NCI-H2107 treated with DMSO at 0.1 percent for 48 hours (cell line): ENCODE measurements at regions not wholly inside any gene's neighbourhood (a gene's known extent, or its start where the extent isn't known, plus 50 kb on each side); places are given as distances from the start of the nearest gene placed in this dataset.

Experiments used
- DNase-seq: peaks from one replicate; lab custom pipeline; 2025; ENCODE audit not compliant: unreplicated experiment; lab: John Stamatoyannopoulos, UW

DNA sequence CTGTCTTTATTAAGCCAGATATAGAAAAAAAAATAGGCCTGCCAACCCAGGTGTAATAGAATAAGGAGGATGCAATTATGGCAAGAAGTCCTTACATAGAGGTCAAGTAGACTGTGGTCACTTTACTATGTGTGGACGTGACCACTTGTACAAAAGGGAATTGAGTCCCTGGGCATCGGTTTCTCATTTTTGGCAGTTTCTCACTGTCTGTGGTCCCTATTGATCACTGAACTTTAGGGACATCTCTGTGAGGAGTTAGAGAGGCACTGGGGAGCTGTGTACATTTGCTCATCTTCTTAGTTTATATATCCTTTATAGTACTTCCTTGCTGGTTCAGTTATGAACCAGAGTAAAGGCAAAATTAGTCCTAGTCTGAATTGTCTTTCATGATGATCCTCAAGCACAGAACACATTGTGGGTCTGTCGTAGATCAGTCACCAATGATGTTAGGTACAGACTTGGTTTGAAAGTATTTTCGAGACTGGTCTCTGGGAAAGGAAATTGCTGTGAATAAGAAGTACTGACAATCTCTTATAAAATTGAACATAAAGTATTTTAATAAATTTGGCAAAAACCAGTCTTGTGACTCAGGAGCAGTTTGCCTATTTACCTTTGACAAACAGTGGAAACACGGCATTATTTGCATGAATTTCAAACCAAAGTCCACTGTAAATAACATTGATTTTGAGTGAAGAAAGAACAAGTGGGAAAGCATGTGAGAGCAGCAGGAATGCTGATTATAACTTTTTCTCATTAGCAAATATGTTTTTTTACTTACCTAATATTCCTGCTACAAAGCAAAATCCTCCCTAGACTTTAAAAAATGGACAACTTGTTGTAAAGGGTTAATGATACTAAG is 218.9 kb upstream of the DPH6 start:
- DNase-seq = no peak

DNA sequence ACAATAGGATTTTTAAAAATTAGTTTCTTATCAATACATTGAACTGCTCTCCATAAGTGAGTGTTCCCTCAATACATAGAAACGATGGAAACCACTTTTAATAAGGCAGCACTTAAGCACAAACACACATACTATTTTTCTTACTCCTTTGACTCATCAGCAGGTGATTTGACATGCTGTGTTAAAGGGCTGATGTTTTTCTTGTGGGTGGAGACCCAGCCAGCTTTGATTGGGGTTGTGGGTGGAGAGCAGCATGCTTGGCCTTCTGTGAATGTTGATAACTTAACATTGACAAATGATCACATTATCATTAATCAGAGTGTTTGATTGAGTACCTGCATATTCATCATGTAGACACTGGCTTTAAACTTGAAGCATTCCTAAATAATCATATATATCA is 223.0 kb upstream of the DPH6 start:
- no peak for DNase-seq

DNA sequence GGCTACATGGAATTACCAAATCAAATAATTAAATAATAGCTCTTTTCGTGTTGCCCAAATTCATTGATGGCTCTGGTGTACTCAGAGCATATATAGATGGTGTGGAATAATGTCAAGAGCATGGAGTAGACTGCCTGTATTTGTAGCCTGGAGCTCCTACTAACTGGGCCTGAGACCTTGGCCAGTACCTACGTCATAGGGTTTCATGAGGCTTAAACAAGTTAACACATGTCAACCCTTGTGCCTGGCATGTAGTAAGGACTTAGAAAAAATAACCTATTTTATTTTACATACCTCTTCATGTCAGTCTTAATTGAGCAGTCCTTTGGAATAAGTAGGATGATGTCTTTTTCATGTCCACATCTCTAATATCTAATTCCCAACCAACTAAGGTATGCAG is 223.7 kb upstream of the DPH6 start:
- no peak for DNase-seq

- no peak for DNase-seq
These were observed 225.9 kb upstream of the DPH6 start for GRCh38 chr15:35771746-35772442.

- no peak for DNase-seq
These were observed 228.7 kb upstream of the DPH6 start for GRCh38 chr15:35774653-35775052.

- DNase-seq = no peak
These were observed 229.5 kb upstream of the DPH6 start for GRCh38 chr15:35775471-35775870.

- DNase-seq = peak; percentile 1
These were observed 231.1 kb upstream of the DPH6 start for GRCh38 chr15:35777061-35777460.

DNA sequence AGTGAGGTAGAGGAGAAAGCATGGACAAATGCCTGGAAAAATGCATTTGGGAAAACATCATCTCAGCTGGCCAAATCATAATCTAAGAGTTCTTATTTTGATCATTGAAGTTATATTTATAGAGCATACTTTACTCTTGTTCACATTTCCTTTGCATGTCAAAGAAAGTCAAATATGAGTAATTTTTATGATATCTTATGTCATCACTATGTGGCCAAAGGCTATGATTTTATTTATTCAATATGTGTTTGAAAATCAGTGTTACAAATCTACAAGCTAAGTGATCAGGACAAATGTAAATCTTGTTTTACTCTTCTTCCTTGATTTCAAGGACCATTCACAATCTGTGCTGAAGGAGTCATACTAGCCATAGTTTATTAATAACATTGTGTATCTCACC is 237.2 kb upstream of the DPH6 start:
- DNase-seq = no peak

GRCh38 chr15:35784745-35785144 is 238.8 kb upstream of the DPH6 start:
- DNase-seq = peak; percentile 86

GRCh38 chr15:35810007-35810406 is 264.0 kb upstream of the DPH6 start:
- DNase-seq = no peak

GRCh38 chr15:35813573-35813972 is 267.6 kb upstream of the DPH6 start:
- DNase-seq = no peak

GRCh38 chr15:35818846-35819245 is 272.9 kb upstream of the DPH6 start:
- DNase-seq = no peak

DNA sequence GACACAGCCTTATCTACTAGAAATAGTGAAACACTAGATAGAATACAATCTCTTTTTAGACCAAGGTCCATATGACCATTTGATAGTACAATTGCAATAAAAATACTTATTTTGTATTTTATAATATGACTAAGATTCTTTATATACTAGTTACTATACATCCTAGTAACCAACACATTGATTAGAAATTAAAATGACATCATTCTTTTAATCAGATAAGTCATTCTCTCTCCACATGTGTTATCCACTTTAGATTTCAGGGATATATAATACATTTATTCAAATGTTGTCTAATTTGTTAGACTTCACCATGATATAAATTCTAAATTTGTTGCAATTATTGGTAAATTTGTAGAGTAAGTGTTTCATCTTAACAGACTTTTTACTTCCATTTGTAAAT is 276.2 kb upstream of the DPH6 start:
- DNase-seq = no peak

GRCh38 chr15:35827141-35827540 is 281.2 kb upstream of the DPH6 start:
- DNase-seq = no peak

DNA sequence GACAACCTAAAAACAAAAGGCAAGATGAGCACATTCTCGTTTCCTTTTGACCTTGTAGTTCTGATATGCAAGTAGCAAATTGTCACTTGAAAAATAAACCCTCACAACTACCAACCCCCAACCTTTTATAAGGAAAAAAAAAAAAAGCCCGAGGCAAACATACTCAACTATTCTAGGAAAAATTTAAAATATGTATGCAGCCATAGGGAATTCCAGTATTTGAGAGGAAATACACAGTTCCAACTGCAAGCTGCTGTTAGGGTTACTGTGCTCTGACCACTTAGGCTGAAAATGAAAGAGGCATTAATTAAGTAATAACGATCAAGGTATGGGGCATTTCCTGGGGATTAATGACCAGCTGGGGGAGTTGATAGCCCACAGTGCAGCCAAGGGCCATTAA is 281.9 kb upstream of the DPH6 start:
- no peak for DNase-seq

DNA sequence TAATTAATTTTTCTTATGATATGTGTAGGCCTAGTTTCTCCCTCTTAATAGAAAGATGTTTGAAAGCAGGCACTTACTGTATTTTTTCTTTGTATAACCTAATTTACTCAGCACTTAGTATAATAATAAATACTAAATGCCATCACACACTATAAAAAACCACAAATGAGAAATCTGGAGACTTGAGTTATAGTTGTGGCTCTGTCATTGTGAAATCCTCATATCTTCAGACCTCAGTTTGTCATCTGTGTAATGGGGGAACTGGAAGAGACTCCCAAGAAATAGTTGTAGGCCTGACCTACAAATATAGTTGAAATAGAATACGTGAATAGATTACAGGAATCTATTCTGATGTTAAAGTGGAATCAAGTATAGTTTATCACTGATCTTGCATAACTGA is 287.6 kb upstream of the DPH6 start:
- no peak for DNase-seq

- no peak for DNase-seq
These were observed 288.4 kb upstream of the DPH6 start for GRCh38 chr15:35834216-35834830.

GRCh38 chr15:35834866-35835265 is 288.9 kb upstream of the DPH6 start:
- no peak for DNase-seq

- DNase-seq = no peak
These were observed 292.6 kb upstream of the DPH6 start for GRCh38 chr15:35838424-35839111.

DNA sequence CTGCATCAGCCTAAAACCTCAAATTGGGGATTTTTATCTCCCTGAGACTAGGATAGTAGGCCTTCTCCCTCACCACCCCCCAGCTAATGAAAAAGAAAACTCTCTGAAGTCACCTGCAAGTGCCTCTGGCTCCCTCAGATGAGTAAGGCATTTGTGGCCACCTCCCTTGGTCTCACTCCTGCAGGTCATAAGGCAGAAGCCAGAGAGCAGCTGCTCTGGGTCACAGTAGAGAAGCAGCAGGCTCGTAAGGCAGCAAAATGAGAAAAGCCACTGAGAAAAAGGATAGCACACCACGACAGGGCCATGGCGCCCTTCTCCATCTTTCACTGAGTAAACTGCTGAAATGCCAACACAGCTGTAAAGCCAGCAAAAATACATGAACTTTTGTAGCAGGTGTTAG is 296.7 kb upstream of the DPH6 start:
- no peak for DNase-seq

GRCh38 chr15:35843498-35843897 is 297.5 kb upstream of the DPH6 start:
- DNase-seq = no peak

- no peak for DNase-seq
These were observed 304.3 kb upstream of the DPH6 start for GRCh38 chr15:35850284-35850683.
